ENCODE measurements at regions not wholly inside any gene's neighbourhood (a gene's known extent, or its start where the extent isn't known, plus 50 kb on each side); places are given as distances from the start of the nearest gene placed in this dataset.

- TF ChIP-seq CHD7 (IDR thresholded peaks at IDR 0.05; ENCODE audit: insufficient replicate concordance, low read length) (no peak), ATF2 (IDR thresholded peaks at IDR 0.05; ENCODE audit: low read length) (no peak), SAP30 (IDR thresholded peaks at IDR 0.05; ENCODE audit: insufficient read depth, insufficient replicate concordance, low read length) (no peak), CHD1 (IDR thresholded peaks at IDR 0.05; ENCODE audit: low read depth, low read length) (no peak), RXRA (IDR thresholded peaks at IDR 0.05; ENCODE audit: insufficient read depth, low read depth, low read length) (no peak), SRF (IDR thresholded peaks at IDR 0.05; ENCODE audit: low read depth, low read length) (no peak), TEAD4 (IDR thresholded peaks at IDR 0.05; ENCODE audit: low read depth, low read length) (no peak), NRF1 (IDR thresholded peaks at IDR 0.05; ENCODE audit: low read depth, low read length) (no peak), BACH1 (IDR thresholded peaks at IDR 0.05; ENCODE audit: low read length) (no peak), MAFK (IDR thresholded peaks at IDR 0.05; ENCODE audit: low read depth, low read length) (no peak), CHD2 (IDR thresholded peaks at IDR 0.05; ENCODE audit: low read length) (no peak)
These were observed 93.4 kb upstream of the ARHGAP28 start (continued) for GRCh38 chr18:6636091-6636490.
